ENCODE measurements at regions not wholly inside any gene's neighbourhood (a gene's known extent, or its start where the extent isn't known, plus 50 kb on each side); places are given as distances from the start of the nearest gene placed in this dataset.
A peak's percentile ranks its signal among the peaks of the same experiment; 100 is the strongest.

DNA sequence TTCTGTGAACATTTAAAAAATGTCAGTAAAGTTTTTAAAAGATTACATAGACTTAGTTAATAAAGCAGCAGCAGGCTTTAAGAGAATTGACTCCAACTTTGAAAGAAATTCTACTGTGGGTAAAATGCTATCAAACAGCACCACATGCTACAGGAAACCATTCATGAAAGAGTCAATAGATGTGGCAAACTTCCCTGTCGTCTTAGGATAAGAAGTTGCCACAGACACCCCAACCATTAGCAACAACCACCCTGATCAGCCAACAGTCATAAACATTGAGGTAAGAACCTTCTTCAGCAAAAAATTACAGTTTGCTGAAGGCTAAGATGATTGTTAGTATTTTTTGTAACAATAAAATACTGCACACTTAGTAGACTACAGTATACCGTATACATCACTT, 278.2 kb downstream of the CSNK1G3 start:
- Histone ChIP-seq H3K4me2 (no peak overlapping the region), H3F3A (replicated peaks; ENCODE audit: insufficient read depth) (no peaks in the 10 kb centered on the region), H3K4me1 (ENCODE audit: control insufficient read depth in 1 of 2, insufficient read depth in 2 of 2, low read depth in 1 of 2, low read length in 1 of 2) (peaks cover 9 to 25% of the 10 kb centered on the region in 2 experiments; a peak in 3 of 4 replicates), H3K27ac (ENCODE audit: low read depth in 2 of 2, low read length in 1 of 2) (no peak overlapping the region), H3K9ac (no peak overlapping the region), H3K4me3 (ENCODE audit: low read depth in 2 of 2, low read length in 1 of 2) (no peak overlapping the region), H3K27me3 (ENCODE audit: insufficient read depth) (no peaks in the 10 kb centered on the region), H3K79me2 (ENCODE audit: insufficient read depth) (no peaks in the 10 kb centered on the region), H3K9me3 (no peaks in the 10 kb centered on the region), H3K9me2 (no peaks in the 10 kb centered on the region), H4K20me1 (ENCODE audit: insufficient read depth) (no peaks in the 10 kb centered on the region), H2AFZ (ENCODE audit: low read depth) (no peak overlapping the region), H3K36me3 (replicated peaks in 1 of 2; ENCODE audit: control insufficient read depth in 1 of 2, insufficient read depth in 2 of 2, low read length in 1 of 2) (no peaks in the 10 kb centered on the region)
- ChIA-PET CTCF (no interaction called here), POLR2A (no interaction called here)
- no peak for DNase-seq
- 67% methylated on average over 2 of the region's 2 CpGs for WGBS (ENCODE audit: low lambda C conversion rate)
- TF ChIP-seq NFIC (IDR thresholded peaks at IDR 0.05; ENCODE audit: borderline replicate concordance) (no peak), POLR2AphosphoS5 (IDR thresholded peaks at IDR 0.05; ENCODE audit: low read depth, low read length) (no peak), FOXM1 (IDR thresholded peaks at IDR 0.05; ENCODE audit: low read depth) (no peak), TEAD4 (IDR thresholded peaks at IDR 0.05; ENCODE audit: borderline replicate concordance, insufficient read depth) (no peak), FOSL2 (IDR thresholded peaks at IDR 0.05; ENCODE audit: borderline replicate concordance, low read depth) (no peak)

DNA sequence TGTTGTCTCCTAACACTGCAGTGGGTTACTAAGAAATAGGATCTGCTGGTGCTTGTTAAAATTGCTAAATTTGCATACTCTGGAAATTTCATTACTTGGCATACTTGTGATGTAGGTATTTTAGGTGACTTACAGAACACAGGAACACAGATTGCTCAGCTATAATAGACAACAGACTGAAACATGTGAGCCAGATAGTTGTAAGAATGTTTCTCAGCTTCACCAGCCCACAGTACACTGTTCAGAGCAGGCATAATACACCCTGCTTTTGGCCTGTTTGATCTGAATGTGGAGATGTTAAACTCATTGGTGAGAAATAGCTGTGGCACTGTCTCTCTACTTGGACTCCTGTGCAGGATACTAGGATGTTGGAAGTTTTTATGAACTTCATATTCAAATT, 275.7 kb downstream of the CSNK1G3 start:
- no peak overlapping the region for H2AFZ ChIP-seq (ENCODE audit: low read depth)
- peaks cover 26 to 35% of the 10 kb centered on the region in 2 experiments for H3K4me1 ChIP-seq (ENCODE audit: control insufficient read depth in 1 of 2, insufficient read depth in 2 of 2, low read depth in 1 of 2, low read length in 1 of 2)
- no peaks in the 10 kb centered on the region for H3K27me3 ChIP-seq (ENCODE audit: insufficient read depth)
- no peak overlapping the region for H3K4me2 ChIP-seq
- H3K9me2 ChIP-seq, result no peaks in the 10 kb centered on the region
- H3K4me3 ChIP-seq (ENCODE audit: low read depth in 2 of 2, low read length in 1 of 2), result no peak overlapping the region
- no peak for TF ChIP-seq YY1 (IDR thresholded peaks at IDR 0.05; ENCODE audit: low read depth)
- no peaks in the 10 kb centered on the region for H3K79me2 ChIP-seq (ENCODE audit: insufficient read depth)
- no peaks in the 10 kb centered on the region for H3K9me3 ChIP-seq
- peaks cover 10% of the 10 kb centered on the region for H3F3A ChIP-seq (replicated peaks; ENCODE audit: insufficient read depth)
- ChIA-PET CTCF (interaction anchor here (0.6 kb wide), 1 partner anchor 1409 kb away, joined by 3 read pairs; no protein-coding TSS in a partner anchor), POLR2A (no interaction called here)
- H3K27ac ChIP-seq (ENCODE audit: low read depth in 2 of 2, low read length in 1 of 2), result peak overlapping the region in 1 of 2 experiments; percentile 94; a peak in 2 of 4 replicates
- H3K36me3 ChIP-seq (replicated peaks in 1 of 2; ENCODE audit: control insufficient read depth in 1 of 2, insufficient read depth in 2 of 2, low read length in 1 of 2), result no peaks in the 10 kb centered on the region
- no peaks in the 10 kb centered on the region for H4K20me1 ChIP-seq (ENCODE audit: insufficient read depth)
- H3K9ac ChIP-seq, result no peak overlapping the region
- DNase-seq, result no peak

DNA sequence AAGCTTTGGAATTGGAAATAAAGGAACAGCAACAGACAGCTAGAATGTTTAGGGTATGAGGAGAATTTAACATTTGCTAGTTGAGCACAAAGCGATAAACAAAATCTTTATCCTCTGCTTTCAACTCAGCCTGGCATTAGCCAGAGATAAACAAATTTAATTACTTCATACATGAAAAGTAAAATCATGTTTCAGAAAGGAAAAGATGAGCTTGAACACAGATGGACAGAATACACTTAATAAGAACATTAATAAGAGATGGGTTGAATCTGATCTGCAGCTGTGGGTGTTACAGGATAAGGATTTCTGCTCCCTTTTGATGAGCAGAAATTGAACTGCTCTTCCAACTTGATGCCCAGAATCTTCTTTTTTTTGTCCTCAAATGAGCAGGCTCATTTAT, 275.2 kb downstream of the CSNK1G3 start:
- CTCF ChIA-PET, result interaction anchor here (0.6 kb wide), 1 partner anchor 1409 kb away, joined by 3 read pairs; no protein-coding TSS in a partner anchor
- TF ChIP-seq CHD2 (IDR thresholded peaks at IDR 0.05; ENCODE audit: low read length, partially characterized antibody) (peak; percentile 11), GATA2 (CRISPR knock-in tag; IDR thresholded peaks at IDR 0.05) (peak; percentile 59; the same call in 1 of the 2 replicates), YY1 (IDR thresholded peaks at IDR 0.05; ENCODE audit: low read depth) (no peak), EZH2phosphoT487 (IDR thresholded peaks at IDR 0.05; ENCODE audit: borderline replicate concordance, low read depth) (no peak), GABPA (IDR thresholded peaks at IDR 0.05; ENCODE audit: low read depth) (no peak), FOXM1 (IDR thresholded peaks at IDR 0.05; ENCODE audit: low read depth) (no peak), FOXJ3 (CRISPR knock-in tag; IDR thresholded peaks at IDR 0.05) (0 out of 2 replicates have a peak, but pooled peaks have one; percentile 48), FOSL2 (IDR thresholded peaks at IDR 0.05; ENCODE audit: borderline replicate concordance, low read depth) (no peak), SIN3A (IDR thresholded peaks at IDR 0.05; ENCODE audit: borderline replicate concordance, low read depth, low read length) (no peak), EP300 (IDR thresholded peaks at IDR 0.05; ENCODE audit: borderline replicate concordance in 1 of 2, low read depth in 1 of 2, low read length in 1 of 2) (peak in 1 of 2 experiments; percentile 81; a peak in 2 of 4 replicates), TCF12 (IDR thresholded peaks at IDR 0.05) (no peak), ELF1 (IDR thresholded peaks at IDR 0.05) (no peak), NFIC (IDR thresholded peaks at IDR 0.05; ENCODE audit: borderline replicate concordance) (no peak), RCOR1 (IDR thresholded peaks at IDR 0.05; ENCODE audit: low read length) (0 out of 2 replicates have a peak, but pooled peaks have one; percentile 31)
- TF ChIP-seq, protein P1, sequence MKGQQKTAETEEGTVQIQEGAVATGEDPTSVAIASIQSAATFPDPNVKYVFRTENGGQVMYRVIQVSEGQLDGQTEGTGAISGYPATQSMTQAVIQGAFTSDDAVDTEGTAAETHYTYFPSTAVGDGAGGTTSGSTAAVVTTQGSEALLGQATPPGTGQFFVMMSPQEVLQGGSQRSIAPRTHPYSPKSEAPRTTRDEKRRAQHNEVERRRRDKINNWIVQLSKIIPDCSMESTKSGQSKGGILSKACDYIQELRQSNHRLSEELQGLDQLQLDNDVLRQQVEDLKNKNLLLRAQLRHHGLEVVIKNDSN (IDR thresholded peaks at IDR 0.05; ENCODE audit: borderline replicate concordance, low read depth), result no peak
- TF ChIP-seq, protein P2, sequence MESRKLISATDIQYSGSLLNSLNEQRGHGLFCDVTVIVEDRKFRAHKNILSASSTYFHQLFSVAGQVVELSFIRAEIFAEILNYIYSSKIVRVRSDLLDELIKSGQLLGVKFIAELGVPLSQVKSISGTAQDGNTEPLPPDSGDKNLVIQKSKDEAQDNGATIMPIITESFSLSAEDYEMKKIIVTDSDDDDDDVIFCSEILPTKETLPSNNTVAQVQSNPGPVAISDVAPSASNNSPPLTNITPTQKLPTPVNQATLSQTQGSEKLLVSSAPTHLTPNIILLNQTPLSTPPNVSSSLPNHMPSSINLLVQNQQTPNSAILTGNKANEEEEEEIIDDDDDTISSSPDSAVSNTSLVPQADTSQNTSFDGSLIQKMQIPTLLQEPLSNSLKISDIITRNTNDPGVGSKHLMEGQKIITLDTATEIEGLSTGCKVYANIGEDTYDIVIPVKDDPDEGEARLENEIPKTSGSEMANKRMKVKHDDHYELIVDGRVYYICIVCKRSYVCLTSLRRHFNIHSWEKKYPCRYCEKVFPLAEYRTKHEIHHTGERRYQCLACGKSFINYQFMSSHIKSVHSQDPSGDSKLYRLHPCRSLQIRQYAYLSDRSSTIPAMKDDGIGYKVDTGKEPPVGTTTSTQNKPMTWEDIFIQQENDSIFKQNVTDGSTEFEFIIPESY (IDR thresholded peaks at IDR 0.05; ENCODE audit: borderline replicate concordance, low read depth), result no peak
- TF ChIP-seq, protein P3, sequence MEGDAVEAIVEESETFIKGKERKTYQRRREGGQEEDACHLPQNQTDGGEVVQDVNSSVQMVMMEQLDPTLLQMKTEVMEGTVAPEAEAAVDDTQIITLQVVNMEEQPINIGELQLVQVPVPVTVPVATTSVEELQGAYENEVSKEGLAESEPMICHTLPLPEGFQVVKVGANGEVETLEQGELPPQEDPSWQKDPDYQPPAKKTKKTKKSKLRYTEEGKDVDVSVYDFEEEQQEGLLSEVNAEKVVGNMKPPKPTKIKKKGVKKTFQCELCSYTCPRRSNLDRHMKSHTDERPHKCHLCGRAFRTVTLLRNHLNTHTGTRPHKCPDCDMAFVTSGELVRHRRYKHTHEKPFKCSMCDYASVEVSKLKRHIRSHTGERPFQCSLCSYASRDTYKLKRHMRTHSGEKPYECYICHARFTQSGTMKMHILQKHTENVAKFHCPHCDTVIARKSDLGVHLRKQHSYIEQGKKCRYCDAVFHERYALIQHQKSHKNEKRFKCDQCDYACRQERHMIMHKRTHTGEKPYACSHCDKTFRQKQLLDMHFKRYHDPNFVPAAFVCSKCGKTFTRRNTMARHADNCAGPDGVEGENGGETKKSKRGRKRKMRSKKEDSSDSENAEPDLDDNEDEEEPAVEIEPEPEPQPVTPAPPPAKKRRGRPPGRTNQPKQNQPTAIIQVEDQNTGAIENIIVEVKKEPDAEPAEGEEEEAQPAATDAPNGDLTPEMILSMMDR (IDR thresholded peaks at IDR 0.05), result no peak

More for the DNA sequence above, 275.2 kb downstream of the CSNK1G3 start:
- 8% methylated on average over 1 of the region's 1 CpG for WGBS (ENCODE audit: low lambda C conversion rate)
- peaks cover 26 to 35% of the 10 kb centered on the region in 2 experiments for H3K4me1 ChIP-seq (ENCODE audit: control insufficient read depth in 1 of 2, insufficient read depth in 2 of 2, low read depth in 1 of 2, low read length in 1 of 2)
- peak overlapping the region in 1 of 2 experiments; percentile 94; a peak in 2 of 4 replicates for H3K27ac ChIP-seq (ENCODE audit: low read depth in 2 of 2, low read length in 1 of 2)
- H3K9me3 ChIP-seq, result no peaks in the 10 kb centered on the region
- no peak overlapping the region for H3K9ac ChIP-seq
- H3K4me2 ChIP-seq, result no peak overlapping the region
- H2AFZ ChIP-seq (ENCODE audit: low read depth), result no peak overlapping the region
- H3F3A ChIP-seq (replicated peaks; ENCODE audit: insufficient read depth), result peaks cover 10% of the 10 kb centered on the region
- H4K20me1 ChIP-seq (ENCODE audit: insufficient read depth), result no peaks in the 10 kb centered on the region
- H3K9me2 ChIP-seq, result no peaks in the 10 kb centered on the region
- H3K79me2 ChIP-seq (ENCODE audit: insufficient read depth), result no peaks in the 10 kb centered on the region
- no peak for DNase-seq
- H3K4me3 ChIP-seq (ENCODE audit: low read depth in 2 of 2, low read length in 1 of 2), result no peak overlapping the region
- no peaks in the 10 kb centered on the region for H3K36me3 ChIP-seq (replicated peaks in 1 of 2; ENCODE audit: control insufficient read depth in 1 of 2, insufficient read depth in 2 of 2, low read length in 1 of 2)
- no peaks in the 10 kb centered on the region for H3K27me3 ChIP-seq (ENCODE audit: insufficient read depth)
- POLR2A ChIA-PET, result no interaction called here

Data from SK-N-SH (cell line).